ENCODE measurements at regions not wholly inside any gene's neighbourhood (a gene's known extent, or its start where the extent isn't known, plus 50 kb on each side); places are given as distances from the start of the nearest gene placed in this dataset.

DNA sequence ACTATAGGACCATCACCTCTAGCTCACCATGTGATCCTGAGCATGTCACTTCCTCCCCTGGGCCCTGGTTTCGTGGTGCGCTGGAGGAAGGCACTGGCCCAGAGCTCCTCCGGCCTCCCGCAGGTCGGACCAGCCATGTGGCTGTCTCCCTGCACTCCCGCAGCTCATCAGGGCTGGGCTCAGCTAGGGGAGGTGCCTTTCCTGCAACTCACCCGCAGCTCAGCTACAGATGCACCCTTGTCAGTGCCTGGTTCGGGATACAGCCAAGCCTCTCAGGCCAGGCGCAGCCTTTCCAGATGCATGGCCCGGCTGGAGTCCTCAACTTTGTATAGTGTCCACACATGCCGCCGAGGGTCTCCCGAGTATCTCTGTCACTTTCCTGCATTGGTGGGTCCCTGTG is 138.2 kb upstream of the VSTM2B start:
- Mint-ChIP-seq H3K27me3 (ENCODE audit: unreplicated experiment) (peaks cover 5% of the 10 kb centered on the region), H3K4me3 (ENCODE audit: unreplicated experiment) (no peak overlapping the region), H3K36me3 (ENCODE audit: low read depth, unreplicated experiment) (peaks cover 9% of the 10 kb centered on the region), H3K27ac (ENCODE audit: unreplicated experiment) (no peak overlapping the region), H3K9me3 (ENCODE audit: unreplicated experiment) (no peaks in the 10 kb centered on the region), H3K4me1 (ENCODE audit: unreplicated experiment) (no peaks in the 10 kb centered on the region)
- DNase-seq (ENCODE audit: low spot score): no peak
- TF ChIP-seq, protein P1, sequence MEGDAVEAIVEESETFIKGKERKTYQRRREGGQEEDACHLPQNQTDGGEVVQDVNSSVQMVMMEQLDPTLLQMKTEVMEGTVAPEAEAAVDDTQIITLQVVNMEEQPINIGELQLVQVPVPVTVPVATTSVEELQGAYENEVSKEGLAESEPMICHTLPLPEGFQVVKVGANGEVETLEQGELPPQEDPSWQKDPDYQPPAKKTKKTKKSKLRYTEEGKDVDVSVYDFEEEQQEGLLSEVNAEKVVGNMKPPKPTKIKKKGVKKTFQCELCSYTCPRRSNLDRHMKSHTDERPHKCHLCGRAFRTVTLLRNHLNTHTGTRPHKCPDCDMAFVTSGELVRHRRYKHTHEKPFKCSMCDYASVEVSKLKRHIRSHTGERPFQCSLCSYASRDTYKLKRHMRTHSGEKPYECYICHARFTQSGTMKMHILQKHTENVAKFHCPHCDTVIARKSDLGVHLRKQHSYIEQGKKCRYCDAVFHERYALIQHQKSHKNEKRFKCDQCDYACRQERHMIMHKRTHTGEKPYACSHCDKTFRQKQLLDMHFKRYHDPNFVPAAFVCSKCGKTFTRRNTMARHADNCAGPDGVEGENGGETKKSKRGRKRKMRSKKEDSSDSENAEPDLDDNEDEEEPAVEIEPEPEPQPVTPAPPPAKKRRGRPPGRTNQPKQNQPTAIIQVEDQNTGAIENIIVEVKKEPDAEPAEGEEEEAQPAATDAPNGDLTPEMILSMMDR (IDR thresholded peaks at IDR 0.05; ENCODE audit: unreplicated experiment): no peak

DNA sequence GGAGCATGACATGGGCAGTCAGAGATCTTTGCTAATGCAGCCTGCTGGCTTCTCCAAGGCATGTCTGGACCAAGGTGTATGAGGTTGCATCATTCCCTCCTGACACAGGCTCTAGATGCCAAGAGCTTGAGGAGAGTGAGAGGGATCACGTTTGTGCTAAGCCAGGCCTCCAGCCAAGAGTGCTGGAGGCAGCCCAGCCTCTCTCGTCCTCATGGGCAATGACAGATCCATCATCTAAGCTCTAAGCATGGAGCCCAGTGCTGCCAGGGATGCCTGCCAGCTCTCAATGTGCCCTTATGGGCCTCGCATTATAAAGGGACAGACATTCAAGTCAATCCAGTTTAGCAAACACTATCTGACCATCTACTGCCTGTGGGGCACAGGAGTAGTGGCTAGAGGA is 136.3 kb upstream of the VSTM2B start:
- Mint-ChIP-seq H3K27me3 (ENCODE audit: unreplicated experiment) (peaks cover 5% of the 10 kb centered on the region), H3K4me3 (ENCODE audit: unreplicated experiment) (no peak overlapping the region), H3K9me3 (ENCODE audit: unreplicated experiment) (no peaks in the 10 kb centered on the region), H3K27ac (ENCODE audit: unreplicated experiment) (no peak overlapping the region), H3K4me1 (ENCODE audit: unreplicated experiment) (peaks cover 2% of the 10 kb centered on the region), H3K36me3 (ENCODE audit: low read depth, unreplicated experiment) (peaks cover 9% of the 10 kb centered on the region)
- TF ChIP-seq, protein P1 (IDR thresholded peaks at IDR 0.05; ENCODE audit: unreplicated experiment): no peak
- DNase-seq (ENCODE audit: low spot score): no peak

DNA sequence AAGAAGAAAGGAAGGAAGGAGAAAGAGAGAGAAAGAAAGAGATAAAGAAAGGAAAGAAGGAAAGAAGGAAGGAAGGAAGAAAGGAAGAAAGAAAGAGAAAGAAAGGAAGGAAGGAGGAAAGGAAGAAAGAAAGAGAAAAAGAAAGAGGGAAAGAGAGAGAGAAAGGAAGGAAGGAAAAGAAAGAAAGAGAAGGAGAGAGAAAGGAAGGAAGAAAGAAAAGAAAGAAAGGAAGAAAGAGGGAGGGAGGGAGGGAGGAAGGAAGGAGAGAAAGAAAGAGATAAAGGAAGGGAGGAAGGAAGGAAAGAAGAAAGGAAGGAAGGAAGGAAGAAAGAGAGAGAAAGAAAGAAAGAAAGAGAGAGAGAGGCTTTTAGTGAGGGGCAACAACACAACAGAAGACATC is 135.1 kb upstream of the VSTM2B start:
- no peak overlapping the region for H3K4me3 Mint-ChIP-seq (ENCODE audit: unreplicated experiment)
- TF ChIP-seq, protein P1 (IDR thresholded peaks at IDR 0.05; ENCODE audit: unreplicated experiment): no peak
- DNase-seq (ENCODE audit: low spot score): no peak
- H3K9me3 Mint-ChIP-seq (ENCODE audit: unreplicated experiment): no peaks in the 10 kb centered on the region
- H3K27ac Mint-ChIP-seq (ENCODE audit: unreplicated experiment): no peak overlapping the region
- peaks cover 2% of the 10 kb centered on the region for H3K4me1 Mint-ChIP-seq (ENCODE audit: unreplicated experiment)
- peaks cover 8% of the 10 kb centered on the region for H3K27me3 Mint-ChIP-seq (ENCODE audit: unreplicated experiment)
- peaks cover 9% of the 10 kb centered on the region for H3K36me3 Mint-ChIP-seq (ENCODE audit: low read depth, unreplicated experiment)

DNA sequence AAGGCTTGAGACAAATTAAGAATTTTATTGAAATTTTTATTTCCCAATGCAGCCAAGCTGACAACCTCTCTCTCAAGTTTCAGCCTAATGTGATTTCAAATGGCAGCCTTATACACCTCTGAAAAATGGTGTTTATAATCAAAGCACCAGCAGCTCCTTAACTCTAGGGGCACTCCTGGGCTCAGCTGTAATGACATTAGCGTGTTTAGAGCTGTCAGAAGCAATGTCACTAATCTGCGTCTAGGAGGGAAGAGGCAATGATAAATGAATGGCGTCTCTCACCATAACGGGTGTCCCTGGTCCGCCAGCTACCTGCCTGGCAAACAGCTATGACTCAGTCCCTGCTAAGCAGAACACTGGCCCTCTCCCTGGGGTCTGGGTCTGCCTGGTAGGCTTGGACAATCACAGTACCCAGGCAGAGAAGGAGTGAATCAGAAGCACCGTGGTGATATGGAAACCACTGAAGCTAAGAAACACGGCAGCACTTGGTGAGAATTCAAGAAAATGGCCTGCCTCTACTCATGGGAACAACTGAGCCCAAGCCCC is 131.8 kb upstream of the VSTM2B start:
- Mint-ChIP-seq H3K27ac (ENCODE audit: unreplicated experiment) (no peak overlapping the region), H3K9me3 (ENCODE audit: unreplicated experiment) (no peaks in the 10 kb centered on the region), H3K36me3 (ENCODE audit: low read depth, unreplicated experiment) (peaks cover 4% of the 10 kb centered on the region), H3K27me3 (ENCODE audit: unreplicated experiment) (peaks cover 5% of the 10 kb centered on the region), H3K4me3 (ENCODE audit: unreplicated experiment) (no peak overlapping the region), H3K4me1 (ENCODE audit: unreplicated experiment) (peaks cover 6% of the 10 kb centered on the region)
- TF ChIP-seq, protein P1 (IDR thresholded peaks at IDR 0.05; ENCODE audit: unreplicated experiment): no peak
- DNase-seq (ENCODE audit: low spot score): no peak

DNA sequence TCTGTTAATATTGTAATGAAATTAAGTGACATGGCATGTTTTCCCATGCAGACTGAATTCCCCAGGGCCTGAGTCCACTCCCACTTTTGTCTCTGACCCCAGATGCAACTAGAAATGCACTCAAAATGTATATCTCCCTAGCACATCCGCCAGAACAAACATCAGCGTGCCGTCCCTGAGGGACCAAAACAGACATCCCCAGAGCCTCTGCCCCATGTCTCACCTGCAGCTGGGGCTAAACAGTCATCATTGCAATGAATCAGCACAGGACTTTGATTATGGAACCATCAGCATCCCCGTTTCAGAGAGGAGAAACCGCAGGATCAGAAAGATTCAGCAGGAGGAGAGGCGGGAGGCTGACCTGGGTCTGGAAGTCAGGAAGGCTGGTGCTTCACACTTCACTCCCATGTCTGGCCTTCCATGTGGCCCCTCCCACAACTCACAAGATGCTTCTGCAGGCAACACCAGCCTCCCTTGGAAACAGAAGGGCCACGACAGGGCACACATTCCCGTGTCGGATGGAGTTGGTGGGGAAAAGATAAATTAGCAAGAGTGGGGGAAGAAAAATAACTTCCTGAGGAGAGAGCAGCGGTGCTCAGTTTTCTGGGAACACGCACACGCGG is 130.6 kb upstream of the VSTM2B start:
- H3K27ac Mint-ChIP-seq (ENCODE audit: unreplicated experiment): no peak overlapping the region
- TF ChIP-seq, protein P1 (IDR thresholded peaks at IDR 0.05; ENCODE audit: unreplicated experiment): no peak
- no peaks in the 10 kb centered on the region for H3K9me3 Mint-ChIP-seq (ENCODE audit: unreplicated experiment)
- DNase-seq (ENCODE audit: low spot score): no peak
- peaks cover 6% of the 10 kb centered on the region for H3K4me1 Mint-ChIP-seq (ENCODE audit: unreplicated experiment)
- H3K36me3 Mint-ChIP-seq (ENCODE audit: low read depth, unreplicated experiment): peaks cover 4% of the 10 kb centered on the region
- peaks cover 11% of the 10 kb centered on the region for H3K27me3 Mint-ChIP-seq (ENCODE audit: unreplicated experiment)
- H3K4me3 Mint-ChIP-seq (ENCODE audit: unreplicated experiment): no peak overlapping the region

Measured in endothelial cell (in vitro differentiated cells).